ENCODE measurements at regions not wholly inside any gene's neighbourhood (a gene's known extent, or its start where the extent isn't known, plus 50 kb on each side); places are given as distances from the start of the nearest gene placed in this dataset.

GRCh38 chr4:124540014-124540413, 172.5 kb downstream of the ANKRD50 start:
- no peak overlapping the region for H3K4me3 ChIP-seq (ENCODE audit: extremely low read depth, insufficient read depth, low read length, poor library complexity, severe bottlenecking)
- H3K27ac ChIP-seq (ENCODE audit: low read depth, low read length, severe bottlenecking): no peak overlapping the region
- no peaks in the 10 kb centered on the region for H3K36me3 ChIP-seq (ENCODE audit: control insufficient read depth, insufficient read depth, low read length)
- 83% methylated on average over 1 of the region's 3 CpGs; no CpG with 5 or more reads in 1 of the 2 experiments for WGBS, 2 experiments (ENCODE audit: insufficient coverage in 2 of 2)
- no peaks in the 10 kb centered on the region for H3K9me3 ChIP-seq (ENCODE audit: control insufficient read depth, low read length)
- no peaks in the 10 kb centered on the region for H3K4me1 ChIP-seq (ENCODE audit: control insufficient read depth, insufficient read depth, low read length, poor library complexity, severe bottlenecking)

GRCh38 chr4:124541652-124542420, 170.7 kb downstream of the ANKRD50 start:
- WGBS, 2 experiments (ENCODE audit: insufficient coverage in 2 of 2): 40 to 97% methylated on average over 1 to 3 of the region's 4 CpGs
- no peak overlapping the region for H3K27ac ChIP-seq (ENCODE audit: low read depth, low read length, severe bottlenecking)
- H3K36me3 ChIP-seq (ENCODE audit: control insufficient read depth, insufficient read depth, low read length): no peaks in the 10 kb centered on the region
- no peak overlapping the region for H3K4me3 ChIP-seq (ENCODE audit: extremely low read depth, insufficient read depth, low read length, poor library complexity, severe bottlenecking)
- no peaks in the 10 kb centered on the region for H3K9me3 ChIP-seq (ENCODE audit: control insufficient read depth, low read length)
- no peaks in the 10 kb centered on the region for H3K4me1 ChIP-seq (ENCODE audit: control insufficient read depth, insufficient read depth, low read length, poor library complexity, severe bottlenecking)

GRCh38 chr4:124555959-124556358, 156.6 kb downstream of the ANKRD50 start:
- H3K9me3 ChIP-seq (ENCODE audit: control insufficient read depth, low read length): no peaks in the 10 kb centered on the region
- no peaks in the 10 kb centered on the region for H3K4me1 ChIP-seq (ENCODE audit: control insufficient read depth, insufficient read depth, low read length, poor library complexity, severe bottlenecking)
- no peak overlapping the region for H3K4me3 ChIP-seq (ENCODE audit: extremely low read depth, insufficient read depth, low read length, poor library complexity, severe bottlenecking)
- WGBS, 2 experiments (ENCODE audit: insufficient coverage in 2 of 2): 83 to 86% methylated on average over 8 of the region's 8 CpGs
- no peak overlapping the region for H3K27ac ChIP-seq (ENCODE audit: low read depth, low read length, severe bottlenecking)
- H3K36me3 ChIP-seq (ENCODE audit: control insufficient read depth, insufficient read depth, low read length): no peaks in the 10 kb centered on the region

- H3K4me3 ChIP-seq (ENCODE audit: extremely low read depth, insufficient read depth, low read length, poor library complexity, severe bottlenecking): no peak overlapping the region
- no peak overlapping the region for H3K27ac ChIP-seq (ENCODE audit: low read depth, low read length, severe bottlenecking)
- WGBS, 2 experiments (ENCODE audit: insufficient coverage in 2 of 2): no CpG with 5 or more reads among the region's 1 CpG
- H3K36me3 ChIP-seq (ENCODE audit: control insufficient read depth, insufficient read depth, low read length): no peaks in the 10 kb centered on the region
- no peaks in the 10 kb centered on the region for H3K4me1 ChIP-seq (ENCODE audit: control insufficient read depth, insufficient read depth, low read length, poor library complexity, severe bottlenecking)
- H3K9me3 ChIP-seq (ENCODE audit: control insufficient read depth, low read length): no peaks in the 10 kb centered on the region
Measured at GRCh38 chr4:124564121-124564520, 148.4 kb downstream of the ANKRD50 start.

GRCh38 chr4:124565371-124565770, 147.2 kb downstream of the ANKRD50 start:
- Histone ChIP-seq H3K36me3 (ENCODE audit: control insufficient read depth, insufficient read depth, low read length) (no peaks in the 10 kb centered on the region), H3K4me3 (ENCODE audit: extremely low read depth, insufficient read depth, low read length, poor library complexity, severe bottlenecking) (no peak overlapping the region), H3K4me1 (ENCODE audit: control insufficient read depth, insufficient read depth, low read length, poor library complexity, severe bottlenecking) (no peaks in the 10 kb centered on the region), H3K9me3 (ENCODE audit: control insufficient read depth, low read length) (no peaks in the 10 kb centered on the region), H3K27ac (ENCODE audit: low read depth, low read length, severe bottlenecking) (no peak overlapping the region)
- WGBS, 2 experiments (ENCODE audit: insufficient coverage in 2 of 2): 42 to 75% methylated on average over 3 to 4 of the region's 4 CpGs

GRCh38 chr4:124566030-124566429, 146.5 kb downstream of the ANKRD50 start:
- H3K36me3 ChIP-seq (ENCODE audit: control insufficient read depth, insufficient read depth, low read length): no peaks in the 10 kb centered on the region
- no peaks in the 10 kb centered on the region for H3K4me1 ChIP-seq (ENCODE audit: control insufficient read depth, insufficient read depth, low read length, poor library complexity, severe bottlenecking)
- 85 to 100% methylated on average over 2 of the region's 2 CpGs for WGBS, 2 experiments (ENCODE audit: insufficient coverage in 2 of 2)
- no peaks in the 10 kb centered on the region for H3K9me3 ChIP-seq (ENCODE audit: control insufficient read depth, low read length)
- no peak overlapping the region for H3K4me3 ChIP-seq (ENCODE audit: extremely low read depth, insufficient read depth, low read length, poor library complexity, severe bottlenecking)
- no peak overlapping the region for H3K27ac ChIP-seq (ENCODE audit: low read depth, low read length, severe bottlenecking)

GRCh38 chr4:124573056-124573455, 139.5 kb downstream of the ANKRD50 start:
- H3K4me1 ChIP-seq (ENCODE audit: control insufficient read depth, insufficient read depth, low read length, poor library complexity, severe bottlenecking): no peaks in the 10 kb centered on the region
- WGBS, 2 experiments (ENCODE audit: insufficient coverage in 2 of 2): 79 to 94% methylated on average over 2 of the region's 4 CpGs

GRCh38 chr4:124579896-124580295, 132.6 kb downstream of the ANKRD50 start:
- no peak overlapping the region for H3K27ac ChIP-seq (ENCODE audit: low read depth, low read length, severe bottlenecking)
- no peaks in the 10 kb centered on the region for H3K36me3 ChIP-seq (ENCODE audit: control insufficient read depth, insufficient read depth, low read length)
- H3K4me1 ChIP-seq (ENCODE audit: control insufficient read depth, insufficient read depth, low read length, poor library complexity, severe bottlenecking): no peaks in the 10 kb centered on the region
- no peak overlapping the region for H3K4me3 ChIP-seq (ENCODE audit: extremely low read depth, insufficient read depth, low read length, poor library complexity, severe bottlenecking)
- H3K9me3 ChIP-seq (ENCODE audit: control insufficient read depth, low read length): peaks cover 10% of the 10 kb centered on the region

More at GRCh38 chr4:124573056-124573455, 139.5 kb downstream of the ANKRD50 start:
- no peak overlapping the region for H3K4me3 ChIP-seq (ENCODE audit: extremely low read depth, insufficient read depth, low read length, poor library complexity, severe bottlenecking)
- no peaks in the 10 kb centered on the region for H3K36me3 ChIP-seq (ENCODE audit: control insufficient read depth, insufficient read depth, low read length)
- H3K9me3 ChIP-seq (ENCODE audit: control insufficient read depth, low read length): peaks cover 3% of the 10 kb centered on the region
- H3K27ac ChIP-seq (ENCODE audit: low read depth, low read length, severe bottlenecking): no peak overlapping the region

GRCh38 chr4:124583797-124584196, 128.7 kb downstream of the ANKRD50 start:
- Histone ChIP-seq H3K4me3 (ENCODE audit: extremely low read depth, insufficient read depth, low read length, poor library complexity, severe bottlenecking) (no peak overlapping the region), H3K9me3 (ENCODE audit: control insufficient read depth, low read length) (peaks cover 6% of the 10 kb centered on the region), H3K27ac (ENCODE audit: low read depth, low read length, severe bottlenecking) (no peak overlapping the region), H3K4me1 (ENCODE audit: control insufficient read depth, insufficient read depth, low read length, poor library complexity, severe bottlenecking) (no peaks in the 10 kb centered on the region), H3K36me3 (ENCODE audit: control insufficient read depth, insufficient read depth, low read length) (no peaks in the 10 kb centered on the region)
- WGBS, 2 experiments (ENCODE audit: insufficient coverage in 2 of 2): 100% methylated on average over 1 of the region's 1 CpG

- no peak overlapping the region for H3K27ac ChIP-seq (ENCODE audit: low read depth, low read length, severe bottlenecking)
- WGBS, 2 experiments (ENCODE audit: insufficient coverage in 2 of 2): 73 to 82% methylated on average over 1 of the region's 1 CpG
- no peaks in the 10 kb centered on the region for H3K4me1 ChIP-seq (ENCODE audit: control insufficient read depth, insufficient read depth, low read length, poor library complexity, severe bottlenecking)
- H3K4me3 ChIP-seq (ENCODE audit: extremely low read depth, insufficient read depth, low read length, poor library complexity, severe bottlenecking): no peak overlapping the region
- no peaks in the 10 kb centered on the region for H3K9me3 ChIP-seq (ENCODE audit: control insufficient read depth, low read length)
- no peaks in the 10 kb centered on the region for H3K36me3 ChIP-seq (ENCODE audit: control insufficient read depth, insufficient read depth, low read length)
Measured at GRCh38 chr4:124589786-124590185, 122.7 kb downstream of the ANKRD50 start.

GRCh38 chr4:124590480-124590879, 122.1 kb downstream of the ANKRD50 start:
- H3K9me3 ChIP-seq (ENCODE audit: control insufficient read depth, low read length): no peaks in the 10 kb centered on the region
- H3K4me3 ChIP-seq (ENCODE audit: extremely low read depth, insufficient read depth, low read length, poor library complexity, severe bottlenecking): no peak overlapping the region
- no peak overlapping the region for H3K27ac ChIP-seq (ENCODE audit: low read depth, low read length, severe bottlenecking)
- H3K4me1 ChIP-seq (ENCODE audit: control insufficient read depth, insufficient read depth, low read length, poor library complexity, severe bottlenecking): no peaks in the 10 kb centered on the region
- H3K36me3 ChIP-seq (ENCODE audit: control insufficient read depth, insufficient read depth, low read length): no peaks in the 10 kb centered on the region
